IMR-90 (cell line): ENCODE measurements at regions not wholly inside any gene's neighbourhood (a gene's known extent, or its start where the extent isn't known, plus 50 kb on each side); places are given as distances from the start of the nearest gene placed in this dataset.

Source experiments
- ATAC-seq: fragments of 200-7000 bp; cut with Tn5 transposase; 2 replicates; pipeline ENCODE4 v1.9.1; 2020; ENCODE audit warnings: low read depth, mild to moderate bottlenecking, moderate library complexity
- BruUV-seq: library from RNA; stranded (reverse); fragments of 400-500 nt; replicated peaks from 2 replicates; lab custom pipeline; 2021; lab: Mats Ljungman, UMichigan
- CTCF ChIA-PET: fragments of 300-600 bp; formaldehyde crosslinking; extraction: SDS; loops from one replicate; lab custom pipeline; 2021; ENCODE audit warnings: antibody characterized with exemption; lab: Yijun Ruan, JAX
- POLR2A ChIA-PET: fragments of 300-600 bp; sonication (Branson Sonifier 250); formaldehyde crosslinking; loops from one replicate; lab custom pipeline; 2022; ENCODE audit warnings: antibody characterized with exemption; ENCODE audit not compliant: unreplicated experiment; lab: Charles Lee
- DNase-seq: peaks from one replicate; pipeline ENCODE4 v3.0.0; 2013
- H2AFZ ChIP-seq: replicated peaks from 2 replicates; pipeline ENCODE3; 2013; ENCODE audit warnings: low read length, mild to moderate bottlenecking; ENCODE audit not compliant: poor library complexity
- H2AK5ac ChIP-seq: 2 replicates; pipeline ENCODE4 v1.6.1; 2013; ENCODE audit warnings: low read depth, low read length, inconsistent platforms
- H2AK9ac ChIP-seq: replicated peaks from 2 replicates; pipeline ENCODE3; 2013; ENCODE audit warnings: mild to moderate bottlenecking, low read depth, low read length, moderate library complexity; ENCODE audit not compliant: poor library complexity
- H2BK120ac ChIP-seq: 2 replicates; pipeline ENCODE4 v1.6.1; 2013; ENCODE audit warnings: low read depth, low read length, inconsistent platforms
- H2BK15ac ChIP-seq: 3 replicates; pipeline ENCODE4 v1.6.1; 2013; ENCODE audit warnings: low read depth, low read length, inconsistent platforms
- H2BK20ac ChIP-seq: 2 replicates; pipeline ENCODE4 v1.6.1; 2013; ENCODE audit warnings: low read depth, mild to moderate bottlenecking, inconsistent platforms, low read length, moderate library complexity
- H2BK5ac ChIP-seq: 2 replicates; pipeline ENCODE4 v1.6.1; 2013; ENCODE audit warnings: mild to moderate bottlenecking, low read depth, low read length, inconsistent platforms; ENCODE audit not compliant: poor library complexity, severe bottlenecking
- H3K14ac ChIP-seq: replicated peaks from 2 replicates; pipeline ENCODE4 v1.6.1; 2013; ENCODE audit warnings: low read depth, low read length, inconsistent platforms
- H3K18ac ChIP-seq: 2 replicates; pipeline ENCODE4 v1.6.1; 2013; ENCODE audit warnings: low read depth, low read length, control low read depth
- H3K23ac ChIP-seq: 2 replicates; pipeline ENCODE4 v1.6.1; 2013; ENCODE audit warnings: low read depth, low read length, inconsistent platforms
- H3K27ac ChIP-seq: 2 replicates; pipeline ENCODE4 v1.5.1; 2013; ENCODE audit warnings: mild to moderate bottlenecking, control low read depth, low read length; ENCODE audit not compliant: insufficient read depth
- H3K27me3 ChIP-seq: 2 replicates; pipeline ENCODE4 v1.6.1; 2013; ENCODE audit warnings: low read length; ENCODE audit not compliant: control insufficient read depth, insufficient read depth
- H3K36me3 ChIP-seq: 2 replicates; pipeline ENCODE4 v1.6.1; 2013; ENCODE audit warnings: low read length, mixed read lengths; ENCODE audit not compliant: control insufficient read depth, insufficient read depth
- H3K4ac ChIP-seq: 2 replicates; pipeline ENCODE4 v1.6.1; 2013; ENCODE audit warnings: low read depth, low read length, inconsistent platforms
- H3K4me1 ChIP-seq: 2 replicates; pipeline ENCODE4 v1.6.1; 2013; ENCODE audit warnings: low read length, mixed read lengths; ENCODE audit not compliant: control insufficient read depth, insufficient read depth
- H3K4me2 ChIP-seq: 2 replicates; pipeline ENCODE4 v1.6.1; 2013; ENCODE audit warnings: low read depth, mild to moderate bottlenecking, control low read depth, low read length, moderate library complexity
- H3K4me3 ChIP-seq: 2 replicates; pipeline ENCODE4 v1.5.1; 2013; ENCODE audit warnings: low read depth, mild to moderate bottlenecking, control low read depth, low read length, moderate library complexity; ENCODE audit not compliant: insufficient read depth
- H3K56ac ChIP-seq: 2 replicates; pipeline ENCODE4 v1.6.1; 2013; ENCODE audit warnings: low read length, inconsistent platforms; ENCODE audit not compliant: insufficient read depth; ENCODE audit errors: extremely low read depth
- H3K79me1 ChIP-seq, 2 experiments: 2 replicates each; pipeline ENCODE4 v1.6.1; 2013; ENCODE audit warnings: low read length in 2 of 2, inconsistent platforms in 1 of 2, low read depth in 1 of 2
- H3K9ac ChIP-seq: 2 replicates; pipeline ENCODE4 v1.6.1; 2013; ENCODE audit warnings: low read depth, low read length, control low read depth
- H3K9me1 ChIP-seq: 2 replicates; pipeline ENCODE4 v1.6.1; 2013; ENCODE audit warnings: low read length, inconsistent platforms; ENCODE audit not compliant: insufficient read depth
- H3K9me3 ChIP-seq: 2 replicates; pipeline ENCODE4 v1.6.1; 2013; ENCODE audit warnings: low read length; ENCODE audit not compliant: control insufficient read depth, insufficient read depth
- H4K20me1 ChIP-seq: 2 replicates; pipeline ENCODE4 v1.6.1; 2013; ENCODE audit warnings: low read length, inconsistent platforms; ENCODE audit not compliant: insufficient read depth
- H4K5ac ChIP-seq: 2 replicates; pipeline ENCODE4 v1.6.1; 2013; ENCODE audit warnings: mild to moderate bottlenecking, low read depth, low read length, control low read depth
- H4K8ac ChIP-seq, 2 experiments: 2 replicates each; pipeline ENCODE4 v1.6.1; 2013; ENCODE audit warnings: low read depth in 2 of 2, low read length in 2 of 2, control low read depth in 1 of 2, inconsistent platforms in 1 of 2
- H4K91ac ChIP-seq: 2 replicates; pipeline ENCODE4 v1.6.1; 2013; ENCODE audit warnings: low read depth, low read length, inconsistent platforms; ENCODE audit not compliant: insufficient read depth
- RAD21 ChIP-seq: IDR thresholded peaks from 2 replicates; pipeline ENCODE4 v1.6.1; 2012; ENCODE audit warnings: low read length, improper control_type of control experiment
- SMC3 ChIP-seq: fragments of 150-350 bp; IDR thresholded peaks from 2 replicates; pipeline ENCODE4 v1.6.1; 2016; ENCODE audit warnings: low read depth, mild to moderate bottlenecking, antibody characterized with exemption, low read length, moderate library complexity
- WGBS, 2 experiments: methylation state at CpG; one replicate each; pipeline versions ENCODE4 v1.1.5 to v1.1.7; 2013; ENCODE audit warnings: missing lambda C conversion rate in 2 of 2; ENCODE audit not compliant: insufficient read length in 1 of 2; ENCODE audit errors: extremely low coverage in 2 of 2; 5-methylcytosine and 5-hydroxymethylcytosine counted together
- dilution Hi-C: fragments of 300-500 bp; cut with HindIII; formaldehyde crosslinking; loops from one replicate; pipeline ENCODE4 v1.14.3; 2018; ENCODE audit warnings: low sequenced_read_pairs; ENCODE audit not compliant: unreplicated experiment
- in situ Hi-C: fragments of 300-500 bp; cut with MboI; formaldehyde crosslinking; loops from 3 replicates; pipeline ENCODE4 v1.14.3; 2019; ENCODE audit warnings: low sequenced_read_pairs, inconsistent platforms, mixed read lengths
- intact Hi-C: fragments of 100-400 bp; cut with micrococcal nuclease; formaldehyde crosslinking; loops from 2 replicates; pipeline ENCODE4 v1.10.0; 2022
- TF ChIP-seq, protein P1 (sequence below): fragments of 150-350 bp; IDR thresholded peaks from 2 replicates; pipeline ENCODE4 v1.6.1; 2017; ENCODE audit warnings: mild to moderate bottlenecking, antibody characterized with exemption, low read length, low read depth

DNA sequence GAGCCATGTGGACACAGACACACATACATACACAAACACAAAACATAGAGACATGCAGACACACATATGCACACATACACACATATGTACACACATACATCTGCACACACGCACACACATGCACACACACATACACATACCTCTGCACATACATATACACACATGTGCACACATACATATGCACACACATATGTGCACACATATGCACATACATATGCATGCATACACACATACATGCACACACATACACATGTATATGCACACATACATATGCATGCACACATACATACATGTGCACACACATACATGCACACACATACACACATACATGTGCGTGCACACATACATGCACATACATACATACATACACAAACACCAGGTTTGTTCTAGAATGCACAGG lies 236.3 kb upstream of the FOXK1 start:
- Histone ChIP-seq H3K4me2 (no peak overlapping the region), H3K56ac (no peak overlapping the region), H3K4me3 (no peak overlapping the region), H3K4ac (no peak overlapping the region), H3K4me1 (no peaks in the 10 kb centered on the region), H3K23ac (no peak overlapping the region), H4K5ac (no peak overlapping the region), H3K36me3 (no peaks in the 10 kb centered on the region), H3K9me3 (peaks cover 14% of the 10 kb centered on the region), H2AK5ac (no peak overlapping the region), H3K27me3 (no peaks in the 10 kb centered on the region), H3K27ac (no peak overlapping the region), H2BK20ac (no peak overlapping the region), H3K79me1 (no peaks in the 10 kb centered on the region), H2BK15ac (no peak overlapping the region), H2AK9ac (no peak overlapping the region), H4K8ac (no peak overlapping the region), H3K14ac (no peak overlapping the region), H3K9ac (no peak overlapping the region), H4K20me1 (no peaks in the 10 kb centered on the region), H2AFZ (no peak overlapping the region), H2BK120ac (no peak overlapping the region), H3K9me1 (no peaks in the 10 kb centered on the region), H4K91ac (no peak overlapping the region), H2BK5ac (no peak overlapping the region), H3K18ac (no peak overlapping the region)
- ATAC-seq (no peak), DNase-seq (no peak)
- dilution Hi-C loops = no loop called here
- ChIA-PET CTCF (no interaction called here), POLR2A (no interaction called here)
- intact Hi-C loops = no loop called here
- TF ChIP-seq RAD21 = no peak
- TF ChIP-seq, protein P1, sequence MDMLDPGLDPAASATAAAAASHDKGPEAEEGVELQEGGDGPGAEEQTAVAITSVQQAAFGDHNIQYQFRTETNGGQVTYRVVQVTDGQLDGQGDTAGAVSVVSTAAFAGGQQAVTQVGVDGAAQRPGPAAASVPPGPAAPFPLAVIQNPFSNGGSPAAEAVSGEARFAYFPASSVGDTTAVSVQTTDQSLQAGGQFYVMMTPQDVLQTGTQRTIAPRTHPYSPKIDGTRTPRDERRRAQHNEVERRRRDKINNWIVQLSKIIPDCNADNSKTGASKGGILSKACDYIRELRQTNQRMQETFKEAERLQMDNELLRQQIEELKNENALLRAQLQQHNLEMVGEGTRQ = no peak
- no peak for TF ChIP-seq SMC3
- no TSS peak for BruUV-seq
- in situ Hi-C loops = no loop called here
- 75% methylated on average over 2 of the region's 2 CpGs; no CpG with 5 or more reads in 1 of the 2 experiments for WGBS, 2 experiments
